Islet of Langerhans (tissue), 1 donor: ENCODE measurements at regions not wholly inside any gene's neighbourhood (a gene's known extent, or its start where the extent isn't known, plus 50 kb on each side); places are given as distances from the start of the nearest gene placed in this dataset.

Experiments used
- FAIRE-seq: peaks from one replicate; lab custom pipeline; 2011; peaks lifted over from hg19 to GRCh38; lab: Jason Lieb, UNC

DNA sequence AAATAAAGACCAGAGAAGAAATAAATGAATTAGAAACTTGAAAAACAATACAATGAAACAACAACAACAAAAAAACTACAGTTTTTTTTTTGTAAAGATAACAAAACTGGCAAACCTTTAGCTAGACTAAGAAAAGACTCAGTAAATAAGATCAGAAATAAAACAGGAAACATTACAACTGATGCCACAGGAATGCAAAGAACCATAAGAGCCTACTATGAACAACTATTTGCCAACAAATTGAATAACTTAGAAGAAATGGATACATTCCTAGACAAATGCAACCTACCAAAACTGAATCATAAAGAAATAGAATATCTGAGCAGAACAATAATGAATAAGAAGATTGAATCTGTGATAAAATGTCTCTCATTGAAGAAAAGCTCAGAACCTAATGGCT, 742.0 kb downstream of the ADGRL2 start:
- FAIRE-seq = no peak

DNA sequence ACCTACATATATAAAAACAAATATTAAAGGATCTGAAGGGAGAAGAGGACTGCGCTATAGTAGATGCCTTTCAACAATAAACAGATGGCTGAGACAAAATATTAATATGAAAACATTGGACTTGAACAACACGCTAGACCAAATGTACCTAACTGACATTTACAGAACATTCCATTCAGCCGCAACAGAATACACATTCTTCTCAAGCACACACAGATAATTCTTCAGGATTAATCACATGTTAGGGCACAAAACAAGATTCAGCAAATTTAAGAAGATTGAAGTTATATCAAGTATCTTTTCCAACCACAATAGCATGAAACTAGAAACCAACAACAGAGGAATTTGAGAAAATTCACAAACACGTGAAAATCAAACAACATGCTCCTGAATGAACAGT, 741.4 kb downstream of the ADGRL2 start:
- FAIRE-seq = no peak

DNA sequence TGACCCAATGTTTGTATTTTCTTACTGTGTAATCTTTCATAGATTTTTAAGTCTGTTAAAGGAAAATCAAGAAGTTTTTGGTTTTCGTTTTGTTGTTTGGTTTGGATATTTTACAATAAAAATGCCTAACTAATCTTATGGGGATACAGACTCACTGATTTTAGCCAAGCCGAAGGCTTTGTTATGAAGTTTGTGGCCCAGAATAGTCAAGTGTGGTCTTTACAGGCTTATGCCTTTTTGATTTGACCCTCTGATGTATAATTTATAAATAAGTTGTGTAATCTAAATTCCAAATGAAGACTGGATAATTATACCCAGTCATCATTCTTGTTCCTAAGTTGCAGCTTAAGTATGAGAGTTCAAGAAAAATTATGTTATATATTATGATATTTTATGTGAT, 739.3 kb downstream of the ADGRL2 start:
- no peak for FAIRE-seq

DNA sequence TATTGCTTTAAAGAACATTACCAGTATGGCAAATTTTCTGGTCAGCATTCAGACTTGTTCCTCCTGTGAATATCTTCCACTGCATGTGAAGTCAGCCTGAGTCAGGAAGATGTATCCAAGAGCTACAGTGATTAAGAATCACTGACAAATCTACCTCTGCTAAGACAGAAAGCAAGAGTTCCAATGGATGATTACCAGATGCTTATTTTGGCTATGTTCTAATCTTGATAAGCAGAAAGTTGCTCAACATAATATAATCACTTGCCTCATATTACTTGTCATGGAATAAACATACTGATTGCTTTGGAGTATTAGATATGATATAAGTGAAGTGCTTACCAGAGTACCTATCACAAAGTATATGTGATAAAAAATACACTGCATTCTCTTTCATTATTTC, 738.1 kb downstream of the ADGRL2 start:
- no peak for FAIRE-seq

DNA sequence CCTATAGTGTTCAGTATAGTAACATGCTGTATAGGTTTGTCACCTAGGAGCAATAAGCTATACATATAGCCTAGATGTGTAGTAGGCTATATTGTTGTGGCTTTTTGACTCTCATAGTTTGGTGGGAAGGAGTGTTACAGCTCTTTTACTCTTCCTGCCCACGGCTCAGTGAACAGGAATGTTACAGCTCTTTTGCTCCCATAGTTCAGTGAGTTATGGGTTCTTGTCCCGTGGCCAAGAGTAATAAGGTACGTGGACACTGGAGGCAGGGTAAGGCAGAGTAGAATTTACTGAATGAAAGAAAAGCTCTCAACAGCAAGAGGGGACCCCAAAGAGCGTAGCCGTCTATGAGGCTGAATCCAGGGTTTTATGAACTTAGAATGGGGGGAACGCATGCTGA, 734.3 kb downstream of the ADGRL2 start:
- no peak for FAIRE-seq

DNA sequence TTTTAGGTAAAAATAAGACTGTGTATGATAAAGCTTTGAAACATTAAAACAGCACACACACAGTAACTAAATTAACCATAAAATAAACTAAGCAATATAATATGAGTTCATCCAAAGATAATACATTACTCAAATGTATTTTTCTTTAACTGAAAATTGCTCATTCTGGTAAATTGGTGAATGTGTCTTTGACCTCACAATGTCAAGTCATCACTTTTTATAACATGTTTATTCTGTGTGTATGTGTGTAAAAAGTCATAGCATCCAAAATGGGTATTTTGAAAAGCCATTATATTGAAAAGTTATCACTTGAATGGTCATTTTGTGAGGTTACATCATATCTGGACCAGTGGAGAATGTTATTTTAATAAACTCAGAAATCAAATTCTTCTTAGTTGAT, 724.6 kb downstream of the ADGRL2 start:
- FAIRE-seq = no peak

DNA sequence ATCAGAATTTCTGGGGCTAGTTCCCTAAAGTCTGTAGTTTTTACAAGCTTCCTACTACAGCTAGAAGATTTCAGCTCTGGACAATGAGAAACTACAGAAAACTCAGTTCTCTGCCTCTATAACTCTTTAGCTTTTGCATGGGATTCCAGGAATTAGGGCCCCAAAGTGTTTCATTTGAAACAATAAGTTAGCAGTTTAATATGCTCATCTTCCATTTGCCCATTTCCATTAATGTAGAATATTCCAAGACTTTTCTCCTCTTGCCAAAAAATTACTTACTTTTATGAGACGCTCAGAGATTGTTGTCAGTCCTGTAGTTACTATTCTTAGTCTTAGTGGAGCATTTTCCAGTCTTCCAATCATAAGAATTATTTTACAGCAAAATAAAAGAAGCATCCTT, 719.9 kb downstream of the ADGRL2 start:
- FAIRE-seq = no peak

DNA sequence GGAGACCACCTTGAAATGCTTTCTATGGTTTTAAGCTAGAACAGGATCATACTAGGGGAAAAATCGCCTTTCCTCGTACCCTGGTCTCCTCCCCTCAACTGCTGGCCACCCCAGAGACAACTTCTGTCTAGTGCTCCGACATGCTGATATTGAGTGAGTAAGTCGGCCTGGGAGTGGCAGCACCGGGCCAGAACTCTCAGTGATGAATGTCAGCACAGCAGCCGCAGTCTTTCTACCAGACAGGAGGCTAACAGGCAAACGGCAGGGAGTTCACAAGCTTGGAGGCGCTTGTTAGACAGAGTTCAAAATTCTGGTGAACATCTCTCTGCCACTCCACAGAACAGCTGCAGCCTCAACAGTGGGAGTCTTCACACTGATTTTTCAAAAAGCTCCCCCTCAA, 716.9 kb downstream of the ADGRL2 start:
- FAIRE-seq = no peak

DNA sequence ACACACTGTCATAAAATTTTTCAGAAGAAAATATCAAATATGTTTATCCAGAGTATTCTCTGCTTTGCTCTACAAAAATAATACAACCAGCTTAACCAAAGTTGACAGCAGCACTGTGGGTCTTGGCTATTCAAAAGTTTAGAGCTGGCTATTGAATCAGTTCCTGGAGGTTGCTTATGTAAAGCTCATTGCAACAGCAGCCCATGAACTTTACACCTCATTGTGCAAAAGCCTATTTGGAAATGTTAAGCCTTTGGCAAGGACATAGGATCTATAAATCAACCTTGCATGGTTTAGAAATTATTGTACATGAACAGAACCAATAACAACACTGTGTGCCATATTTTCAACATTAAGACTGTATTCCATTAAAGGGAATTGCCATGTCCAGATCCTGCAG, 714.9 kb downstream of the ADGRL2 start:
- no peak for FAIRE-seq

DNA sequence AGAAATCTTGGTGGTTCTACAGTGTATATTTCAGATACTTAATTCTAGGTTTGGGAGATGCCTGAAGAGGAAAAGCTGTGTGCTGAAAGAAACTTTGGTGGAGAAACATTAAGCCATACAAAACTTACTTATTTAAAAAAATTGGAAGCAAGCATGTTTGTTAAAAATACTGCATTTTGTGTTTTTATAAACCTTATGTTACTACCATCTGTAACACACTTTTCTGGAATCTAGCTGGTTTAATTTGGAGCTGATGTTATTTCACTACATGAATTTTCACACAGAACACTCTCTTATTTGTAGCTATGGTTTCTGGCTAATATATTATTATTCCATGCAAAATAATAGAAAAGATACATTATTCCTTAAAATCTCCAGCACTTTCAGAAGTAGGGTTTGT, 710.7 kb downstream of the ADGRL2 start:
- FAIRE-seq = no peak

DNA sequence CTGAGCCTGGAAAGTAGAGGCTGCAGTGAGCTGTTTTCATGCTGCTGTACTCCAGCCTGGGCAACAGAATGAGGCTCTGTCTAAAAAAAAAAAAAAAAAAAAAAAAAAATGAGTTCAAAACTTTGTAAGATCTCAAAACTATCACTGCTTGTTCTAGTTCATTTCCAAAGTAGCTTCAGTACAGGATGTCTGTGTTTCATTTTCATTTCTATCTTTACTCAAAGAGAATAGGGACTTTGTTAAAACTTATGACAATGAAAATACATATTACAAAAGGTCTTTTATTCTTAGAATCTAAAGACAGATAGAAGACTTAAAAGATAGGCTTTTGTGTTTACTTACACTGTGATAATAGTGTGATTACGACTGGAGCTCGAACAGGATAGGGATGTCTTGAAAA, 709.7 kb downstream of the ADGRL2 start:
- FAIRE-seq = no peak

DNA sequence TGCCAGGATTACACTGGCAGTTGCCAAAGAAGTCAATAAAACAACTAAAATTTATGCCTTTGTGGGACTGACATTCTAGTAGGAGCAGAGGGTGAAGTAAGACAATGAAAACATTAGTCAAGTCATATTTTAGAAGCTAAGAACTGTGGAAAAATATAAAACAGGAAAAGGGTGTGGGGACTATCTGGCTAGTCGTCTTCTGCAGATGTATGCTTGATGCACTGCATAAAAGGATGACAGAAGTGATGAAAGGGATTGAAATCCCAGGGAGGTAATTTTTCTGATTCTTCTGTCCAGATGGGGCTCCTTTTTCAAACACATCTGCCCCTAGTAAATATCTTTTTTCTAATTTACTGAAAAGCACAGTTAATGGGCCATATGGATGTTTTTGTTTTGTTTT, 706.3 kb downstream of the ADGRL2 start:
- no peak for FAIRE-seq

DNA sequence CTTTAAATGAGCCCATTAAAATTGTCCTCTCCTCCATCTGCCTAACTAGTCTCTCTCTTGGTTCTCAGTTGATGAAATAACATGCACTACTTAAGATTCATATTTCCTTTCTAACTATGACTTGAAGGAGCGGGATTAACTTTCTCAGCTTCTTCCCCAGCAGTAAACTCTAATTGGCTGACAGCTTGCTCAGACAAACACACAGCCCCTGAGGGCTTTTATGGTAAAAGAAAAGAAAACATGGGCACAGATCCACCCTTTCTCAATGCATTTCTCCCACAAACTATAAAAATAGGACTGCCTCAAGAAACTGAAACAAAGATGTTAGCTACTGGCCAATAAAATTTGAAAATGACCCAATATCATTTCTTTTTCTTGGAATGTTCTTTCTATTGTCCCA, 703.1 kb downstream of the ADGRL2 start:
- no peak for FAIRE-seq

DNA sequence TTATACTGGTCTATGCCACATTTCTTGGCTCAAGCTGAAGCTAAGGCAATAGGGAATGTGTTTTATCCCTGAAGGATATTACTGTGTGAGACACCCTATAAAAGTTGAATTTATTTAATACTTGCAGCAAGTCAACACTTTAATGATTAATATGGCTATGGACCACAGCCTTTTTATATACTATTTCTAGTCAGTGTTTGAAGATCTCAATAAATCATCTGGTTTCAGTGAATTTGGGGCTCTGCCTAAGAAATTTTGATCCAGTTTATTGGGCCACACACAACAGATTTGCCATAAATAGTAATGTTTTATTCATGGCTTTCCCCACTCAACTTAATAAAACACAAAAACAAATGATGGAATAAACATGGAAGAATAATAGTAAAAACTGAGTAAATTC, 698.3 kb downstream of the ADGRL2 start:
- FAIRE-seq = no peak

DNA sequence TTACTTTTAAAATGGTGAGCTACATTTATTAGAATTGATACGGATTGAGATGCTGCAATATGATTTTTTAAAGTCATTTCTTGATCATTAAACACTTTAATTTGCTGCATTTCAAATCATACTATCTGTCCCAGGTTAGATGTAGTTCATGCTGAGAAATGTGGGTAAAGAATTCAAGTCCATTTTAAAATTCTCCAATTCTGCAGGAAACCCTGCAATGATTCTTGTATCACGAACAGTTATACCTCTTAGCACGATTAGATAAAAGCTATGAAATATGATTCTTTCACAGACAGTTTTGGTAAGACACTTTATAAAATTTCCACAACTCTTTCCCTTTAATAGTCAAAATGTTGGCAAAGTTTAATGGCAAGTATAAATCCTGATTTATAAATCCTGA, 693.4 kb downstream of the ADGRL2 start:
- no peak for FAIRE-seq

DNA sequence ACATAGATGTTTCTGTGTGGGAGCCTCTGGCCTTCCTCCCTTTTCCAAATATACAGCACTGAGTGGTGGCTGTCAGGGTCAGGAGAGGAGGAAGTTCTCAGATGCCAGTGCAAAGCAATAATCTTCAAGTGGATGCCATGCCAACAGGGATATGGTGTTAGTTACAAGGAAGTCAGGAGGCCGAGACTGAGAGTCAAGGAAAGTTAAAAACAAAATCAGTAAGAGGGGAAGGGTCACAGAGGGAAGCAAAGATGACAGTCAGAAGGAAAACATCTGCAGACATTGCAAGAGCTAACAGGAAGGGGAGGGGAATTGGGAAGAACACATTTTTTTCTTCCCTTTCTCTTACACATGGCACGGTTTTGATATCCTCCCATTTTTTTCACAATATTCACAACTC, 691.4 kb downstream of the ADGRL2 start:
- no peak for FAIRE-seq

DNA sequence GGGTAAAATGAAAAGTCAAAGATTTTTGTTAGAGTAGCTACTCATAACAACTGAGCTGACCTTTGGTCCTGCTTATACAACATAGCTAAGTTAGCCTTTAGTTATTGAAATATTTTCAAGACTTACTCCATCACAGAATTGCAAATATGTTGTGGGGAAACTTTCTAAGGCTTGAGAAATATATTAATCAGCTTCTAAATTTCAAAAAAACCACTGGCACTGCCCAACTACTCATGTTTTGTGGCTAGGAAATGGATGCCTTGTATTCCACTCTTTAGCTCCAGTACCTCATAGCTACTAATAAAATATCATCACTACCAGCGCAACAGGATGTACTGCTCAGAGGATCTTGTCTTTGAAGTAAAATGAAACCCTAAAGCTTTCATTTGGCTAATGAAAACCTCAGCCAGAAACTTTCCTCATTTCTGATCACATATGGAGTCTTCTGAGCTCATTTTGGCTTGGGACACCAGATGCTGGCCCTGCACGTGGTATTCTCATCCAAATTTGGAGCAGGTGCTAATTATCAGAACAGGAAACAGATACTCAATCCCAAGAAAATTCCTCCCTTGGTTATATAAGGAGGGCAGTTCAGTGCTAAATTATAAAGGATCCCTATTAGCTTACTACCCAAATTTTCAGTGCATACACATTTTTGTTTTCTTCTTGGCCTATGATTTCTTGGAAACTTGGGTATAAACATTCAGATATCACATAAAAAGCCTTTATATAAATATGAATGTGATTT, 690.7 kb downstream of the ADGRL2 start:
- FAIRE-seq = no peak

DNA sequence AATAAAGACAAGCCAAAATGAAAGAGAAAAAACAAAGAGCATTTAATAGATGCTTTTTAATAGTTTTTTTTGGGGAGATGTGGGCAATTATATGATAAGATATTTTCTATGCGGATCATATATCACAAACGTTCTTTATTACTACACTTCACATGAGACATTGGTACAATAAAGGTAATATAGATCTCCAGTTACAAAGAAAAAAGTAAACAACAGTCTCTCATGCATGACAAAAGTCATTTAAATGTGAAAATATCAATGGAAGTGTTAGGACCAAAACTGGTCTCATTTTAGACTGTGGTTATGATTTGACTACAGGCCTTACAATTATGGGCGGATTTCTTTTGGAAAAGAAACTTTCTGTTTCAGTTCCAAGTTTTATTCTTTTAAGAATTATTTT, 687.0 kb downstream of the ADGRL2 start:
- no peak for FAIRE-seq

DNA sequence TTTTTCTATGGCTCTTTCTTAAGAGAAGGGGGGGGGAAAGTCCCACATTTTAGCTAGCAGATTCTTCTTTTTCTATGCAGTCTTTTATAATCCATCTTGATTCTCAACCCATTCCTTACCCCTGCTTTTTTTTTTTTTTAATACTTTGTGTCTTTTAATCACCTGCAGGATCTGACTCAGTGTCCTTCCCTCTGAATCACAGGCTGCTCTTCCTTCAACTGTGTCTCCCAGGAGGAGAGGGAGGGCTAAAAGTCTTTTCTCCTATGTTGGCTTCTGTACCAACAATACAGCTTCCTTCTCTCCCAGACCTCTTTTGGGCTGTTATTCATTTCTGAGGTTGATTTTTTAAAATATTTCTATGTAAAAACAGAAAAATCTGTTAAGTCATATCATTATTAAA, 686.2 kb downstream of the ADGRL2 start:
- FAIRE-seq = no peak

DNA sequence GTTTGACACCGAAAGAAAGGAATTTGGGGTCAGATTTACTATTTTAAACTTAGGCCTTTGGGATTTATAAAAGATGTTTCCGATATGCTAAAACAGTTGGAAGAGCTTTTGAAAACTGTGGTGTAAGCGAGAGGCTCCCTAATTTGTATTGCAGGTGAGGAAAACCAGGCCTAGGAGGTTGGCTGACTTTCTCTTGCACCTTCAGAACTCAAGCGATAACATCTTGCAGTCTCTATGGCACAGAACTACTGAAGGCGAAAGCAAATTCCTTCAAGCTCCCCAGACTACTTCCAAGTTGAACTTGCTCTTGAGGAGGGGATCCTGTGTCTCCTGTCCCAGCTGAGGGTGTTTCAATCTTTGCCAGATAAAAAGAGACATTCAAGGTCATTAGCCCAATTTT, 685.7 kb downstream of the ADGRL2 start:
- FAIRE-seq = no peak

DNA sequence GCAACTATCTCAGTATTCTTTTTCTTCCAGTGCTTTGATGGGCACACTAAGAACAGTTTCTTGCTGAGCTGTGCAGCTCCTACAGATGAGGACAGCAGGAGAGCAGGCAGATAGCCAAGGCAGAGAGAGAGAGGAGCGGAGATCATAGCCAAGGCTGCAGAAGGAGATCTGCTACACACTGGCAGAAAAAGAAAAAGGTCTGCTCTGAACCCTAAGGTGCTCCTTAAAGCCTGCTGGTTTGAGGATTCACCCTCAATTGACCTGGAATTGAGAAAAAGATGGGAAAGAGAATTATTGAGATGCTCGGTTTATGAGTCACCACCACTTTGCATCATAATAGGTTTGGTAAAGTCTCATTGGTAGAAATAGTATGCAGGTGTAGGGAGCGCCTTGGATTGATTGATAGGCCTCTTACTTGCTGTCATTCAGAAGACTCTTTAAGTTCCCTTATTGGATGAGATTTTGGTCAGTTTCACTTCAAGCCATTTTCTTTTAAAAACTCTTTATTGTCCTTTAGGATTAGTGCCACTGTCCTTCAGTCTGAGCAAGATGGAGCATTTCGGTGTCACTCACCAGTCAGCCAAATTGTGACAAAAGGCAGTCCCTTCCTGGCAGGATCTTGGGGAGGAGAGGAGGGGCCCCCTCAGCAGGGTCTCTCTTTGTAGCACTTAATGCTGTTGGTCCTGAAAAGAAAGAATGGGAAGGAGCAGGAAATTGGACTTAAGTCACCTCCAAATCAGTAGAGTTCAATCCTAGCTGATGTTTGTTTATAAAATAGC, 685.0 kb downstream of the ADGRL2 start:
- no peak for FAIRE-seq

DNA sequence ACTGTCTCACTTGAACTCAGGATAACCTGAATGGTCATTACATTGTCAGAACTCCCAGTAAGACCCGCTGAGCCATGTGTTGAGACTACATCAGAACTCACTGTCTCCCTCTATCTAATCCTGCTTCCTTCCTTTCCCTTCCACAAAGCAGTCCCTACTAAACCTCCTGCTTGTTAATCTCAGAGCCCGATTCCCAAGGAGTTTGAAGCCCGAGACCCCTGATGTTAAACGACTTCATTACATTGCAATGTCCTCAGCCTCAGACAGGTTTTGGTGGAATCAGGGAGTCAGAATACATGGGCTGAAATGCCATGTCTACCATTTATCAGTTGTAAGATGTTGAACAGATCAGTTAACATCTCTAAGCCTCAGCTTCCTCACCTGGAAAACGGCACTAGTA, 682.4 kb downstream of the ADGRL2 start:
- no peak for FAIRE-seq

DNA sequence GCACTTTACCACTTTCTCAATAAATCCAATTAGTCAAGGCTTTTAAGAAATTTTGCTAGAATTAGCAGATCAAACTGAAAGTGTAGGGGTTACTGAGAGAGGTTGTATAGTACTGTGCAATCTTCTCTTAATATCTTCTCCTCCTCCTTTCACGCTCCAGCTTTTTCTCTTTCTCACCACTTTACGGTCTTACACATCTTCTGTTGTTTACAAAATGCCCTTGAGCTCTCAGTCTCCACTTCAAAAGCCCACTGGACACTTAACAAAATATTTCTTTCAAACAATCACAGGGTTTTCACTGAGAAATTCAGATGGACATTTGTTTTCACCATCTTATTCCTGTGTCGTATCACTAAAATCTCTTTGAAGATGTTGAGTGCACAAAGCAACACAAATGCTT, 678.2 kb downstream of the ADGRL2 start:
- FAIRE-seq = no peak

DNA sequence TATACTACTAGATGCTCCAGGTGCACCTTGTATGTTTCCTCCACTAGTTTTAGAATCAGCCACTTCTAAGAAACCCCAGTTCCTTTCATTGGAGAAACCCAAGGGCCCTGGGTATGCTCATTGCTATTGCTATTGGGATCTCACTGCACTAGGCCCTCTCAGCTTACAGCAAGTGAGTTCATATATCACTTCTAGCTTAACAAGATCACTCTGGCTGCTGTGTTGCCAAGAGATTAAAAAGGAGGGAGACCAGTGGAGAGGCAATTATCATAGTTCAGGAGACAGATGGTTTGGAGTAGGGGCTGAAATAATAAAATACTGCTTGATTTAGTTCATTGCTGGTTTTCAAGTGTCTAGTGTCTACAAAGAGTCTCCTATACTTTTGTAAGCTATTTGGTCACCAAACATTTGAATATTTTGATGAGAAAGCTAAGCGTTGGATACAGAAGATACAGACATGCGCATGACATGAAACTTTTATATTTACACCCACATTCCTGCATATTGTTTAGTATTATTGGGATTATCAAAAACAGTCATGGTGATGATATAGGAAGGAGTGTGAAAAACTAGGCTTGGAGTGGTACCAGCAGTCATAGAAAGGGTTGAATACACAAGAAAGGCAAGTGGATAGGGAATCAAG, 671.9 kb downstream of the ADGRL2 start:
- no peak for FAIRE-seq
